Stomach (tissue), 8 donors: ENCODE measurements at regions not wholly inside any gene's neighbourhood (a gene's known extent, or its start where the extent isn't known, plus 50 kb on each side); places are given as distances from the start of the nearest gene placed in this dataset.

Experiments
- DNase-seq, 2 donors: peaks; one replicate each; pipeline versions ENCODE4 v3.0.0 to v3.0.0-alpha.2; 2013 to 2019
- H3K27ac ChIP-seq, 5 donors: fragments of 200-600 bp in 4 of 5; sonication (generic) in 4 of 5; one replicate each; pipeline ENCODE4 v1.5.1; 2013 to 2019; ENCODE audit warnings: mild to moderate bottlenecking in 1 of 5, moderate library complexity in 1 of 5
- H3K27me3 ChIP-seq, 3 donors: fragments of 200-600 bp; sonication (generic); one replicate each; pipeline ENCODE4 v1.5.1; 2017 to 2019; ENCODE audit warnings: mixed run types in 1 of 3
- H3K36me3 ChIP-seq, 4 donors: fragments of 200-600 bp; sonication (generic); 1 replicate in 3 of 4; 2 replicates in 1 of 4; pipeline ENCODE4 v1.5.1; 2016 to 2019
- H3K4me1 ChIP-seq, 4 donors: fragments of 200-600 bp; sonication (generic); one replicate each; pipeline ENCODE4 v1.5.1; 2016 to 2019
- H3K4me3 ChIP-seq, 4 donors: fragments of 200-600 bp; sonication (generic) in 3 of 4; one replicate each; pipeline ENCODE4 v1.5.1; 2016 to 2019; ENCODE audit warnings: mild to moderate bottlenecking in 1 of 4
- H3K9me3 ChIP-seq, 4 donors: fragments of 200-600 bp; sonication (generic); one replicate each; pipeline ENCODE4 v1.5.1; 2016 to 2019
- EP300 ChIP-seq: sonication (generic); formaldehyde crosslinking; IDR thresholded peaks from one replicate; pipeline ENCODE4 v1.6.1; 2017; ENCODE audit warnings: antibody characterized with exemption
- POLR2A ChIP-seq, 4 donors: fragments of 450-650 bp; IDR thresholded peaks; one replicate each; pipeline ENCODE4 v1.6.1; 2016; ENCODE audit warnings: antibody characterized with exemption in 4 of 4, control low read depth in 2 of 4, mild to moderate bottlenecking in 1 of 4, moderate library complexity in 1 of 4
- POLR2AphosphoS5 ChIP-seq, 3 donors: sonication (generic); formaldehyde crosslinking; IDR thresholded peaks; one replicate each; pipeline ENCODE4 v1.6.1; 2016; ENCODE audit warnings: antibody characterized with exemption in 3 of 3
- WGBS, 5 donors: extraction: QIAGEN DNeasy Blood & Tissue Kit in 3 of 5; methylation state at CpG; one replicate each; pipeline versions ENCODE4 v1.1.5 to v1.1.7; 2013 to 2018; 5-methylcytosine and 5-hydroxymethylcytosine counted together
- intact Hi-C: fragments of 100-400 bp; cut with DNase I; formaldehyde crosslinking; loops from one replicate; pipeline ENCODE4 v1.15.1; 2023; ENCODE audit warnings: low total_unique reads
- TF ChIP-seq, protein P1 (sequence below), 7 experiments: fragments of 450-650 bp in 4 of 7; fragments of 200-600 bp in 3 of 7; sonication (generic) in 3 of 7; IDR thresholded peaks; one replicate each; pipeline ENCODE4 v1.5.1; 2016 to 2019; ENCODE audit warnings: antibody characterized with exemption in 7 of 7, control low read depth in 2 of 7, mild to moderate bottlenecking in 1 of 7
- donor health status: healthy with polysubstance abuse.
- donor health status: Bipolar disorder and iron deficiency.
- donor health status: healthy.

DNA sequence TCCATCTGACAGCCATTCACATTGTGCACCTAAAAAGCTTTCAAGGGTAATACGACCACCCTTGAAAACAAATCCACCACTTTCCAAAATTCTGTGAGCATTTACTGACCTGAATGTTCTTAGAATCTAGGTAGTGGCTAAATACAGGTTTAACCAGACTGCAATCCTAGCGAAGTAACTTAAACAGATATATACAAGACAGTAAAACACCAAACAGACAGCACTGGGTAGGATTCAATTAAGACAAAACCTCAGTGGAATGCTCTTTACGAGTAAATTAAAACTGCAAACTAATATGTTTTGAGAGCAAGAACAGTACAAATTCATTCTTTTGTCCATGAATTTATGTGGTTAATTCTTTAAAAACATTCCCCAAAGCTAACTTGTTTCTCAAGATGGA, 354.2 kb upstream of the ESRRG start:
- Histone ChIP-seq H3K4me3 (peak overlapping the region in 3 of 4 donors; percentile 13 to 29 (median 24)), H3K36me3 (no peaks in the 10 kb centered on the region), H3K27me3 (no peaks in the 10 kb centered on the region), H3K27ac (peak overlapping the region in 2 of 5 donors; percentile 44 to 55), H3K4me1 (peaks cover 0 to 38% (median 20%) of the 10 kb centered on the region in 4 donors), H3K9me3 (no peaks in the 10 kb centered on the region)
- TF ChIP-seq EP300 (no peak), POLR2AphosphoS5 (IDR thresholded peaks at IDR 0.05) (no peak), POLR2A (IDR thresholded peaks at IDR 0.05) (no peak)
- TF ChIP-seq, protein P1, sequence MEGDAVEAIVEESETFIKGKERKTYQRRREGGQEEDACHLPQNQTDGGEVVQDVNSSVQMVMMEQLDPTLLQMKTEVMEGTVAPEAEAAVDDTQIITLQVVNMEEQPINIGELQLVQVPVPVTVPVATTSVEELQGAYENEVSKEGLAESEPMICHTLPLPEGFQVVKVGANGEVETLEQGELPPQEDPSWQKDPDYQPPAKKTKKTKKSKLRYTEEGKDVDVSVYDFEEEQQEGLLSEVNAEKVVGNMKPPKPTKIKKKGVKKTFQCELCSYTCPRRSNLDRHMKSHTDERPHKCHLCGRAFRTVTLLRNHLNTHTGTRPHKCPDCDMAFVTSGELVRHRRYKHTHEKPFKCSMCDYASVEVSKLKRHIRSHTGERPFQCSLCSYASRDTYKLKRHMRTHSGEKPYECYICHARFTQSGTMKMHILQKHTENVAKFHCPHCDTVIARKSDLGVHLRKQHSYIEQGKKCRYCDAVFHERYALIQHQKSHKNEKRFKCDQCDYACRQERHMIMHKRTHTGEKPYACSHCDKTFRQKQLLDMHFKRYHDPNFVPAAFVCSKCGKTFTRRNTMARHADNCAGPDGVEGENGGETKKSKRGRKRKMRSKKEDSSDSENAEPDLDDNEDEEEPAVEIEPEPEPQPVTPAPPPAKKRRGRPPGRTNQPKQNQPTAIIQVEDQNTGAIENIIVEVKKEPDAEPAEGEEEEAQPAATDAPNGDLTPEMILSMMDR (IDR thresholded peaks at IDR 0.05), result no peak
- no peak for DNase-seq
- intact Hi-C loops, result no loop called here
- WGBS, 5 donors, result 35 to 64% (median 53%) methylated on average over 3 of the region's 3 CpGs

DNA sequence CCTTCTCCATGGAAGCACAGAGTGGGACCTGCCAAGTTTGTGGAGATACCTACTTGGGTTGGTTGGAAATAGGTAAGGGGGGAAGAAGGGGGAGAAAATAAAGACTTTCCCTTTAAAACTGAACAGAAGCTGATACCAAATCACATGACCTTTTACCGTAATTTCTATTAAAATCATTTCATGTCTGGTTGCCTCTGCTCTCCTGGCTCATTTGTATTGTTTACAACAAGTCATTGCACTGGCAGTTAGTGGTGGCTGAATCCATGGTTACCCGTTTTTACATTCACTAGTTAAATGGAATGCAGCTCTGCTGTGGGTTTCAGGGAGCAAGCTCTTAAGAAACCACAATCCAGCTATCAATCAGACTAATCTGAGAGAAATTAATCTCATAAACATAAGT, 353.7 kb upstream of the ESRRG start:
- H3K36me3 ChIP-seq, result no peaks in the 10 kb centered on the region
- intact Hi-C loops, result no loop called here
- 8 to 21% (median 16%) methylated on average over 2 of the region's 2 CpGs for WGBS, 5 donors
- TF ChIP-seq POLR2A (IDR thresholded peaks at IDR 0.05), result no peak
- TF ChIP-seq EP300, result no peak
- TF ChIP-seq, protein P1 (IDR thresholded peaks at IDR 0.05), result no peak
- no peak for TF ChIP-seq POLR2AphosphoS5 (IDR thresholded peaks at IDR 0.05)
- peak overlapping the region; percentile 2 to 29 (median 16) for H3K4me3 ChIP-seq
- peak overlapping the region in 2 of 5 donors; percentile 44 to 55 for H3K27ac ChIP-seq
- no peaks in the 10 kb centered on the region for H3K9me3 ChIP-seq
- peak in 1 of 2 donors; percentile 44 for DNase-seq
- H3K4me1 ChIP-seq, result peaks cover 0 to 38% (median 20%) of the 10 kb centered on the region in 4 donors
- no peaks in the 10 kb centered on the region for H3K27me3 ChIP-seq

DNA sequence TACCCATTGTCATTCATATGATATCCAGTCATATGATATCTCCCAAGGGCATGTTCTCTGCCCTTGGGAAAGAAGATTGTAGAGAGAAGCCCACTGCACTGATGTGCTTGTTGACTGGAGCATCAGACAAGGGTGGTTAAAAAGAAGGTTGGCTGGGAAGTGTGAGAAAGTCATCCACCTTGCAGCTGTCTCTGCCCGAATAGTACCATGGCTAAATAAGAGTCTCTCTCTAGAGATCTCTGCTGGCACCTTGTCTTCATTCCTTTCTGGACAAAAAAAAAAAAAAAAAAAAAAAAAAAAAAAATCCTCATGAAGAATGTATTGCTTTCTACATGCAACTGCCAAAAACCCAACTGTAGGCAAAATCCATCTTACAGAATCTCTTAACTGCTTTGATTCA, 349.7 kb upstream of the ESRRG start:
- TF ChIP-seq POLR2AphosphoS5 (IDR thresholded peaks at IDR 0.05), result no peak
- TF ChIP-seq EP300, result no peak
- TF ChIP-seq, protein P1 (IDR thresholded peaks at IDR 0.05), result no peak
- no peak for TF ChIP-seq POLR2A (IDR thresholded peaks at IDR 0.05)
- 60 to 95% (median 90%) methylated on average over 1 of the region's 1 CpG for WGBS, 5 donors
- intact Hi-C loops, result no loop called here

DNA sequence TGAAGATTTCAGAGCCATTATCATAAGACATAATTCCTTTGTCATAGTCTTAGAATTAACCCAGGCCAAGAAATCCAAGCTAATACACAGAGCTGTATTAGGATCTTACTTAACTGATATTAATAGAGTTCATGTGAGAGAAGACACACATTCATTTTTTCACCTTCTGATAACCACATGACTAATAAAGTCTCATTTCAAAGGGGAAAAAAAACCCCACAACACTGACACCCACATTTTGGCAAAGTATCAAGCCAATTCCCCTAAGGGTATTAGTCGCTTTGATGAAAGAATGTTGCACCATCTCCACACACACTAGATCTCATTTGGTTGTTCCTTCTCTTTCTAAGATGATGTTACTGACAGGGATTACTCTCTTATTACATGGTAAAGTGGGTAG, 344.4 kb upstream of the ESRRG start:
- H3K9me3 ChIP-seq, result no peaks in the 10 kb centered on the region
- TF ChIP-seq, protein P1 (IDR thresholded peaks at IDR 0.05), result no peak
- DNase-seq, result no peak
- H3K4me3 ChIP-seq, result no peak overlapping the region
- no peaks in the 10 kb centered on the region for H3K36me3 ChIP-seq
- peaks cover 0 to 3% (median 0%) of the 10 kb centered on the region in 4 donors for H3K4me1 ChIP-seq
- 78 to 91% (median 87%) methylated on average over 1 of the region's 1 CpG for WGBS, 5 donors
- intact Hi-C loops, result no loop called here
- H3K27me3 ChIP-seq, result no peaks in the 10 kb centered on the region
- no peak overlapping the region for H3K27ac ChIP-seq

More for the DNA sequence above, 349.7 kb upstream of the ESRRG start:
- Histone ChIP-seq H3K9me3 (no peaks in the 10 kb centered on the region), H3K27me3 (no peaks in the 10 kb centered on the region), H3K4me1 (peaks cover 0 to 21% (median 14%) of the 10 kb centered on the region in 4 donors), H3K4me3 (no peak overlapping the region), H3K36me3 (no peaks in the 10 kb centered on the region), H3K27ac (no peak overlapping the region)
- no peak for DNase-seq
